Effector memory CD8-positive, alpha-beta T cell (primary cell): ENCODE measurements at regions not wholly inside any gene's neighbourhood (a gene's known extent, or its start where the extent isn't known, plus 50 kb on each side); places are given as distances from the start of the nearest gene placed in this dataset.
"Not testable (repeated sequence)": the region's sequence is repeated elsewhere in the genome, so short reads cannot be mapped to it uniquely, and the experiment has no call there.

Experiments used
- ATAC-seq: fragments of 150-1000 bp; cut with Tn5 transposase; replicated peaks from 2 replicates; pipeline ENCODE4 v1.10.0; 2021; ENCODE audit warnings: mild to moderate bottlenecking, moderate library complexity
- DNase-seq, 3 experiments: peaks; one replicate each; pipeline ENCODE4 v3.0.0; 2021
- H3K27ac Mint-ChIP-seq, 2 donors: one replicate each; pipeline ENCODE4 v1.8.0; 2022; ENCODE audit warnings: mild to moderate bottlenecking in 2 of 2, mixed read lengths in 2 of 2, moderate library complexity in 2 of 2
- H3K27me3 Mint-ChIP-seq, 2 donors: one replicate each; pipeline ENCODE4 v1.8.0; 2022; ENCODE audit warnings: mixed read lengths in 2 of 2
- H3K36me3 Mint-ChIP-seq: one replicate; pipeline ENCODE4 v1.8.0; 2022; ENCODE audit warnings: mild to moderate bottlenecking, moderate library complexity, mixed read lengths; ENCODE audit not compliant: insufficient read depth
- H3K4me1 Mint-ChIP-seq, 2 donors: one replicate each; pipeline ENCODE4 v1.8.0; 2022; ENCODE audit warnings: low read depth in 2 of 2, mixed read lengths in 2 of 2
- H3K4me3 Mint-ChIP-seq, 2 donors: one replicate each; pipeline ENCODE4 v1.8.0; 2022; ENCODE audit warnings: mild to moderate bottlenecking in 2 of 2, mixed read lengths in 2 of 2, moderate library complexity in 2 of 2
- H3K9me3 Mint-ChIP-seq, 2 donors: one replicate each; pipeline ENCODE4 v1.8.0; 2022; ENCODE audit warnings: mixed read lengths in 2 of 2

DNA sequence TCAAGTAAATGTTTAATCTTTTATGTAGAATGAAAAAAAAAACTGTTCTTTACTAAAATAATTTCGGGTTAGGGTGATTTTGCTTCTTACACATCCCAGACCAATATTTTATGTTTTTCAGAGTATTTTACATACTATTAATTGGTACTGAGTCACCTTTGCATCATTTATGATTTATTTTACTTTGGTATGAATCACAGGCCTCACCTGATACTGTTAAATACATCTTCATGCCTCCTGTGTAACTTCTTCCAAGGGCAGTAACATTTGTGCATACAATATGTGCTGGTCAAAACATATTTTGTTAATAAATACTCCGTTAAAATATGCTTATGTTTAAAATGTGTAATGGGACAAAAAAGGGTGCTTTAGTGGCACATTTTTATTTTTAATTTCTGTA is 529.6 kb downstream of the ZNF674 start:
- DNase-seq (no peak), ATAC-seq (no peak)
- Mint-ChIP-seq H3K27me3 (no peaks in the 10 kb centered on the region), H3K4me3 (no peak overlapping the region), H3K36me3 (no peaks in the 10 kb centered on the region), H3K4me1 (no peaks in the 10 kb centered on the region), H3K27ac (no peak overlapping the region), H3K9me3 (no peaks in the 10 kb centered on the region)

GRCh38 chrX:45992402-45993123 is 552.7 kb downstream of the ZNF674 start:
- Mint-ChIP-seq H3K27ac (no peak overlapping the region), H3K9me3 (no peaks in the 10 kb centered on the region), H3K36me3 (no peaks in the 10 kb centered on the region), H3K4me1 (no peaks in the 10 kb centered on the region), H3K27me3 (peaks cover 0 to 5% of the 10 kb centered on the region in 2 donors), H3K4me3 (no peak overlapping the region)
- DNase-seq (no peak), ATAC-seq (no peak)

DNA sequence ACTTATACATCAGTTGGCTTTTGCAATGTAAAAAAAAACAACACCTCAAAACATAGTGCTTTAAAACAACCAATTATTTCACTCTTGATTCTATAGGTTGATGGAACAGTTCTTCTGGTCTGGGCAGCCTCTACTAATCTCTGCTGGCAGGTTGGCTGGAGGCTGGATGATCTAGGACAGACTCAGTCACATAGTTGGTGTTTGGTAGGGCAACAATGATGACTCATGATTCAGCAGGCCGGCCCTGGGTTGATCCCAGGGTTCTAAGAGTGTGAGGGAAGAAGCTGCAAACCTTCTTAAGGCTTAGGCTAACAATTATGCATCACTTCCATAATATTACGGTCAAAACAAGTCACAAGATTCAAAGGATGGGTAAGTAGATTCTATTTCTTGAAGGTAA is 558.2 kb downstream of the ZNF674 start:
- no peaks in the 10 kb centered on the region for H3K36me3 Mint-ChIP-seq
- H3K9me3 Mint-ChIP-seq = no peaks in the 10 kb centered on the region
- ATAC-seq = no peak
- H3K27me3 Mint-ChIP-seq = peaks cover 5% of the 10 kb centered on the region in 2 donors
- H3K4me3 Mint-ChIP-seq = no peak overlapping the region
- H3K4me1 Mint-ChIP-seq = no peaks in the 10 kb centered on the region
- no peak for DNase-seq
- no peak overlapping the region for H3K27ac Mint-ChIP-seq

DNA sequence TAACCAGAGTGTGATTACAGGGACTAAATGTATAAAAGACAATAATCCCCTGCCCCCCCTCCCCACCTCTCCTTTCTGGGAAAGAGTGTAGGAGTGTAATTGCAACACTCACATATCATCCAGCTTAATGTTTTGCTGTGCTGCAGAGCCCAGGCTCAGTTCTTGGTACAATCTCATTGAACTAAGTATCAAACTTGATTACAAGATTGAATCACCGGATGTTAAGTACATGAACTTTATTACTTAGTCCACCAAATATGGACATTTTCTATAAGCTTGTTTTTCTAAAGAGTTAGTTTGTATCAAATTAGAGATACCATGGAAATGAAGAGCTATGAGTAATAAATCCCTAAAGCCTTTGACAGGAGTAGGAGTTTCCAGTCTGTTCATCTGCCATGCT is 559.1 kb downstream of the ZNF674 start:
- Mint-ChIP-seq H3K27ac (no peak overlapping the region), H3K36me3 (no peaks in the 10 kb centered on the region), H3K4me1 (no peaks in the 10 kb centered on the region), H3K4me3 (no peak overlapping the region), H3K27me3 (peaks cover 5 to 6% of the 10 kb centered on the region in 2 donors), H3K9me3 (no peaks in the 10 kb centered on the region)
- no peak for ATAC-seq
- DNase-seq = no peak

GRCh38 chrX:45982958-45983727 is 562.1 kb downstream of the ZNF674 start:
- not testable (repeated sequence) for H3K36me3 Mint-ChIP-seq, H3K27ac Mint-ChIP-seq, H3K4me1 Mint-ChIP-seq, H3K9me3 Mint-ChIP-seq, ATAC-seq, H3K4me3 Mint-ChIP-seq, H3K27me3 Mint-ChIP-seq, DNase-seq

DNA sequence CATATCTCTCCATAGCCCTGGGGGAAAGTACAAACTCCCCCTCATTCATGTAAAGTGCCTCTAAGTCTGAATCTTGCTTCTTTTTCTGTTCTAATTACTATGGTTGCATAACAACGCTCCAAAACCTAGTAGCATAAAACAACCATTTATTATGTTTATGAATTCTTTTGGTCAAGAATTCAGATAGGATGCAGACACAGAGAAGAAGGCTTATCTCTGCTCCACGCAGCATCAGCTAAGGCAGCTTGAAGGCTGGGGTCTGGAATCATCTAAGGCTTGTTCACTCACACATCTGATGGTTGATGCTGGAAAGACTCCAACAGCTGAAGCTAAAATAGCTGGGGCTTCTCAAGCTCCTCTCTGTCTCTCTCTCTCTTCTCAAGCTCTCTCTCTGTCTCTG is 564.5 kb downstream of the ZNF674 start:
- Mint-ChIP-seq H3K4me3 (no peak overlapping the region), H3K27me3 (peaks cover 6% of the 10 kb centered on the region in 2 donors), H3K4me1 (no peaks in the 10 kb centered on the region), H3K36me3 (no peaks in the 10 kb centered on the region), H3K27ac (no peak overlapping the region), H3K9me3 (no peaks in the 10 kb centered on the region)
- ATAC-seq = no peak
- DNase-seq = no peak

- no peaks in the 10 kb centered on the region for H3K36me3 Mint-ChIP-seq
- no peak overlapping the region for H3K4me3 Mint-ChIP-seq
- no peak for ATAC-seq
- H3K27me3 Mint-ChIP-seq = peaks cover 10 to 15% of the 10 kb centered on the region in 2 donors
- no peak overlapping the region for H3K27ac Mint-ChIP-seq
- no peaks in the 10 kb centered on the region for H3K4me1 Mint-ChIP-seq
- no peaks in the 10 kb centered on the region for H3K9me3 Mint-ChIP-seq
- DNase-seq = no peak
Observed at GRCh38 chrX:45975633-45976032, 569.6 kb downstream of the ZNF674 start.

DNA sequence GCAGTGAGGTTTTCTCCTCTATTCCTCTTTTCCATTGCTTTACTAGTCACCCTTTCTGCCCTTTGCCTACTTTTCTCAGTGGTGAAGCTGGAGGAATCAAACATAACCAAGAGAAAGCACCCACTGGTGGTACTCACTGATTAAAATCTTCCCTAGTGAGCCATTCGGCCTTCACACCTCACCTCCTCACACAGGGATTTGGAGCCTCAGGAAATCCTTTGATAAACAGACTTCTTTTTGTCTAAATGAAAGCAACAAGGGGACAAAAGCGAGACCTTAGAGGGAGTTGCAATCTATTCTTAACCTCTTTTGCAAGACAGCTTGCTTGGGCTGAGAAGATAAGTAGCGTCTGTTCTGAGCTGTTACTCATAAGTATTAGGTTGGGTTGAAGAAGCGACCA is 572.6 kb downstream of the ZNF674 start:
- H3K36me3 Mint-ChIP-seq = no peaks in the 10 kb centered on the region
- H3K27ac Mint-ChIP-seq = no peak overlapping the region
- H3K4me1 Mint-ChIP-seq = no peaks in the 10 kb centered on the region
- H3K9me3 Mint-ChIP-seq = no peaks in the 10 kb centered on the region
- H3K27me3 Mint-ChIP-seq = peaks cover 6 to 15% of the 10 kb centered on the region in 2 donors
- ATAC-seq (no peak), DNase-seq (no peak)
- no peak overlapping the region for H3K4me3 Mint-ChIP-seq

DNA sequence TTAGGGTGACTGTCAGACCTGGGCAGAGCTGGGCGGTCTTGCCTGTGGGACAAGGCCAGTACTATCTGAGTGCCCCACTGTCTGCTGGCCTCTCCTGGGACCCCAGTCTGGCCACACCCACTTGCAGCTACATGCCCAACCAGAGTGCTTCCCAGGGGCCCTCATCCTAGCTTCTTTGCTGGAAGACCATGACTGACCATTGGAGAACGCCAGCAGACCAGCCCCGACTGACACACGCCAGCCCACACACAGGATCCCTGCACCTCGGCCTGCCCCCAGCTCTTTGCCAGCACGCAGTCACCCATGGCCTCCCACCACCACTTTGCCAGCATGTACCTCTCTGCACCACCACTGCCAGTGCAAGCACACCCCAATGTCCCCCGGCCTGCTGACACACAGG is 585.7 kb downstream of the ZNF674 start:
- peaks cover 8 to 22% of the 10 kb centered on the region in 2 donors for H3K27me3 Mint-ChIP-seq
- H3K27ac Mint-ChIP-seq = no peak overlapping the region
- H3K4me3 Mint-ChIP-seq = no peak overlapping the region
- H3K9me3 Mint-ChIP-seq = no peaks in the 10 kb centered on the region
- ATAC-seq (no peak), DNase-seq (no peak)
- peaks cover 0 to 2% of the 10 kb centered on the region in 2 donors for H3K4me1 Mint-ChIP-seq
- no peaks in the 10 kb centered on the region for H3K36me3 Mint-ChIP-seq

DNA sequence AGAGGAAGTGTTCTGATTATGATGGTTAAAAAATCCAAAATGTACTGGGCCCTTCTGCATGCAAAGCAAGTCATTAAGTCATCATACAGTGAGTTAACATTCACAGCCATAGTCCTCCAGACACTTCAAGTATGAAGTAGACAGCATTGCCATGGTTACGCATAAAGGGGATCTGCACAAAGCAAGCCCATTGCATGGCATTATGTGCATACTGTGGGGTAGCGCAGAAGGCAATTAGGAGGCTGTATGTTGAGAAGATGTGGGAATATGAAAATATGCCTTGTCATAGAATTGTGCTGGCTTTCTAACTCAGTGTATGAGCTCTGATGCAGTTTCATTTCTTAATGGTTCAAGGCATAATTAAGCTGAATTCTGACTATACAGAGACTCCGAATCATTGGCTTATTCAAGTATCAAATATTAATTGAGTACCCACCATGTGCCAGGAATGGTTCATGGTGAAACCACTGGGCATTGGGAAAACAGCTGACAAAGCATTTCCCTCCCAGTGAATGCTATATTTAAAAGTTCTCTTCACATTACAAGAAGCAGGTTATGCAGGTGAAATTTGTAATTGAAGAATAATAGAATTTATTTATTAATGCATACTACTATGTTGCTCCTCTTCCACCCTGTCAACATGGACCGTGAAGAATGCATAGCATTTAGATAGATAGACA is 588.9 kb downstream of the ZNF674 start:
- H3K9me3 Mint-ChIP-seq = no peaks in the 10 kb centered on the region
- ATAC-seq (no peak), DNase-seq (no peak)
- no peaks in the 10 kb centered on the region for H3K36me3 Mint-ChIP-seq
- H3K27me3 Mint-ChIP-seq = peaks cover 8 to 22% of the 10 kb centered on the region in 2 donors
- no peak overlapping the region for H3K4me3 Mint-ChIP-seq
- H3K27ac Mint-ChIP-seq = no peak overlapping the region
- peaks cover 0 to 2% of the 10 kb centered on the region in 2 donors for H3K4me1 Mint-ChIP-seq

GRCh38 chrX:45955661-45956060 is 589.6 kb downstream of the ZNF674 start:
- H3K4me3 Mint-ChIP-seq = no peak overlapping the region
- H3K9me3 Mint-ChIP-seq = no peaks in the 10 kb centered on the region
- H3K4me1 Mint-ChIP-seq = peaks cover 0 to 2% of the 10 kb centered on the region in 2 donors
- peaks cover 8 to 22% of the 10 kb centered on the region in 2 donors for H3K27me3 Mint-ChIP-seq
- H3K27ac Mint-ChIP-seq = no peak overlapping the region
- ATAC-seq = no peak
- DNase-seq = no peak
- H3K36me3 Mint-ChIP-seq = no peaks in the 10 kb centered on the region

- peaks cover 0 to 1% of the 10 kb centered on the region in 2 donors for H3K4me1 Mint-ChIP-seq
- no peak overlapping the region for H3K27ac Mint-ChIP-seq
- ATAC-seq = no peak
- DNase-seq = no peak
- H3K4me3 Mint-ChIP-seq = no peak overlapping the region
- peaks cover 8 to 13% of the 10 kb centered on the region in 2 donors for H3K27me3 Mint-ChIP-seq
- no peaks in the 10 kb centered on the region for H3K36me3 Mint-ChIP-seq
- H3K9me3 Mint-ChIP-seq = no peaks in the 10 kb centered on the region
Observed at GRCh38 chrX:45954026-45954425, 591.2 kb downstream of the ZNF674 start.

GRCh38 chrX:45952030-45952429 is 593.2 kb downstream of the ZNF674 start:
- Mint-ChIP-seq H3K4me1 (no peaks in the 10 kb centered on the region), H3K27ac (no peak overlapping the region), H3K27me3 (peaks cover 0 to under 1% of the 10 kb centered on the region in 2 donors), H3K36me3 (no peaks in the 10 kb centered on the region), H3K9me3 (no peaks in the 10 kb centered on the region), H3K4me3 (no peak overlapping the region)
- ATAC-seq (no peak), DNase-seq (no peak)

DNA sequence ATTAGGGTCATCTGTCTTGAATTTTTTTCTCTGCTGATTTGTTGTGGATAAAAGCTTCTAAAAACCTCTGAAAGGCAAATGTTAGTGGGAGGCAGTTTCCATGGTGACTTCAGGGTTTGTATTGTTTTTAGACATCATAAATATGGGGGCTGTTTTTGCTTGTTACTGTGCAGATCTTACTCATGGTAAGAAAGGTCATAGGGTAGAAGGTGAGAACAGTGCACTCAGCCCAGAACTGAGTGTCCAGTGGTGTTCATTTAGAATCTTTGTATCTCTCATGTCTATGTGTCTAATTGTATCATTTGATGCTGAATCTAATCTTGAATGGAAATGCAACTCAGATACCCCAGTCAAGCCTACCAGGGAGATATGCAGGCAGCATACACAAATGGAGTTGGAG is 609.8 kb downstream of the ZNF674 start:
- Mint-ChIP-seq H3K4me1 (no peaks in the 10 kb centered on the region), H3K27ac (no peak overlapping the region), H3K4me3 (no peak overlapping the region), H3K36me3 (no peaks in the 10 kb centered on the region), H3K27me3 (no peaks in the 10 kb centered on the region), H3K9me3 (no peaks in the 10 kb centered on the region)
- no peak for ATAC-seq
- DNase-seq = no peak
